Middle frontal gyrus (tissue), 1 donor: ENCODE measurements at regions not wholly inside any gene's neighbourhood (a gene's known extent, or its start where the extent isn't known, plus 50 kb on each side); places are given as distances from the start of the nearest gene placed in this dataset.
"Not testable (repeated sequence)": the region's sequence is repeated elsewhere in the genome, so short reads cannot be mapped to it uniquely, and the experiment has no call there.

Experiments used
- DNase-seq: peaks from one replicate; pipeline ENCODE4 v3.0.0-alpha.2; 2015; ENCODE audit warnings: low spot score; ENCODE audit errors: extremely low spot score

GRCh38 chr16:85506635-85506911, 106.5 kb upstream of the GSE1 start:
- no peak for DNase-seq

- no peak for DNase-seq
These were observed 105.8 kb upstream of the GSE1 start for GRCh38 chr16:85507342-85507741.

GRCh38 chr16:85508388-85508787, 104.7 kb upstream of the GSE1 start:
- DNase-seq = no peak

- DNase-seq = no peak
These were observed 104.1 kb upstream of the GSE1 start for GRCh38 chr16:85508993-85509392.

GRCh38 chr16:85510041-85510659, 103.0 kb upstream of the GSE1 start:
- no peak for DNase-seq

- no peak for DNase-seq
These were observed 100.9 kb upstream of the GSE1 start for GRCh38 chr16:85511938-85512807.

GRCh38 chr16:85512808-85513115, 100.4 kb upstream of the GSE1 start:
- no peak for DNase-seq

- DNase-seq = no peak
These were observed 99.9 kb upstream of the GSE1 start for GRCh38 chr16:85513180-85513579.

- DNase-seq = no peak
These were observed 99.5 kb upstream of the GSE1 start for GRCh38 chr16:85513649-85514048.

- no peak for DNase-seq
These were observed 98.9 kb upstream of the GSE1 start for GRCh38 chr16:85514295-85514597.

GRCh38 chr16:85514598-85515318, 98.4 kb upstream of the GSE1 start:
- DNase-seq = no peak

GRCh38 chr16:85515319-85515745, 97.8 kb upstream of the GSE1 start:
- no peak for DNase-seq

GRCh38 chr16:85515830-85516397, 97.2 kb upstream of the GSE1 start:
- no peak for DNase-seq

- no peak for DNase-seq
These were observed 96.0 kb upstream of the GSE1 start for GRCh38 chr16:85517154-85517553.

GRCh38 chr16:85517563-85518179, 95.5 kb upstream of the GSE1 start:
- no peak for DNase-seq

- no peak for DNase-seq
These were observed 94.6 kb upstream of the GSE1 start for GRCh38 chr16:85518398-85519049.

- not testable (repeated sequence) for DNase-seq
These were observed 94.1 kb upstream of the GSE1 start for GRCh38 chr16:85519050-85519440.

- no peak for DNase-seq
These were observed 93.4 kb upstream of the GSE1 start for GRCh38 chr16:85519540-85520231.

- DNase-seq = no peak
These were observed 92.1 kb upstream of the GSE1 start for GRCh38 chr16:85520853-85521521.

- DNase-seq = no peak
These were observed 91.4 kb upstream of the GSE1 start for GRCh38 chr16:85521552-85522307.
